ENCODE measurements at regions not wholly inside any gene's neighbourhood (a gene's known extent, or its start where the extent isn't known, plus 50 kb on each side); places are given as distances from the start of the nearest gene placed in this dataset.

DNA sequence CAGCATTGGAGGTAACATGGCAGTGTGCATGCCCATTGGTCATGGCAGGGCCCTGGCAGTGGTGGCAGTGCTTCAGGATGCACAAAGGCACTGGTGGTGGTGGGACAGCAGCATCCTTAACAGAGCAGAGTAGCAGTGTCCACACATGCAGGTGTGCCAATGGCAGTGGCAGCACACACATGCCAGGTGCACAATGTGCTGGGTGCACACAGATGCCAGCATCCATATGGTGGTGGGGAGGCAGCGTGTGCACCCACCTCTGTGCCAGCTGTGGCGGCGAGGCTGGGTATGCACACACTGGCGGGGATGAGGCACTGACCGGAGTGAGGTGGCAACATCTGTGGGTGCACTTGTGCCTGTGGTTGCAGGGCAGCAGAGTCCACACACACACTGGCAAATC lies 150.6 kb downstream of the SI start:
- in situ Hi-C loops (cut with MboI; ENCODE audit: low sequenced_read_pairs, unreplicated experiment): no loop called here
- TF ChIP-seq, protein P1, sequence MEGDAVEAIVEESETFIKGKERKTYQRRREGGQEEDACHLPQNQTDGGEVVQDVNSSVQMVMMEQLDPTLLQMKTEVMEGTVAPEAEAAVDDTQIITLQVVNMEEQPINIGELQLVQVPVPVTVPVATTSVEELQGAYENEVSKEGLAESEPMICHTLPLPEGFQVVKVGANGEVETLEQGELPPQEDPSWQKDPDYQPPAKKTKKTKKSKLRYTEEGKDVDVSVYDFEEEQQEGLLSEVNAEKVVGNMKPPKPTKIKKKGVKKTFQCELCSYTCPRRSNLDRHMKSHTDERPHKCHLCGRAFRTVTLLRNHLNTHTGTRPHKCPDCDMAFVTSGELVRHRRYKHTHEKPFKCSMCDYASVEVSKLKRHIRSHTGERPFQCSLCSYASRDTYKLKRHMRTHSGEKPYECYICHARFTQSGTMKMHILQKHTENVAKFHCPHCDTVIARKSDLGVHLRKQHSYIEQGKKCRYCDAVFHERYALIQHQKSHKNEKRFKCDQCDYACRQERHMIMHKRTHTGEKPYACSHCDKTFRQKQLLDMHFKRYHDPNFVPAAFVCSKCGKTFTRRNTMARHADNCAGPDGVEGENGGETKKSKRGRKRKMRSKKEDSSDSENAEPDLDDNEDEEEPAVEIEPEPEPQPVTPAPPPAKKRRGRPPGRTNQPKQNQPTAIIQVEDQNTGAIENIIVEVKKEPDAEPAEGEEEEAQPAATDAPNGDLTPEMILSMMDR (IDR thresholded peaks at IDR 0.05; ENCODE audit: borderline replicate concordance, control extremely low read depth, extremely low read depth, insufficient read depth, missing control alignments): no peak
- no peak for DNase-seq (ENCODE audit: low spot score)

DNA sequence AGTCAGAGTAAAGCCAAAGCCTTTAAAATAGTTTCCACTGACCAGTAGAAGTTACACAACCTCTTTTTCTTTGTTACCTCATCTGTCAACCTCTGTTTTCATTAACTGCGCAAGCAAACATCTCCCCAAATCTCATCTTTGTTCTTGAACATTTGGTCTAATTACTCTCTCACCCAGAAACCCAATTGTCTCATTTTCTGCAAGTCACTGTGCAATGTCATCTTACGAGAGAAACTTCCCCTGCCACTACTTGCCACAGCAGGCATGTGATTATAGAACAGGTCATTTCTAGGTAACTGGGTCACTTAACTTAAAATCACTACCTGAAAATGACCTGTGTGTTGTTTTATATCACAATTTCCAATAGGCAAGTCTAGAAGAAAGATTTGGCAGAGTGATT lies 159.4 kb downstream of the SI start:
- TF ChIP-seq, protein P1 (IDR thresholded peaks at IDR 0.05; ENCODE audit: borderline replicate concordance, control extremely low read depth, extremely low read depth, insufficient read depth, missing control alignments): no peak
- in situ Hi-C loops (cut with MboI; ENCODE audit: low sequenced_read_pairs, unreplicated experiment): no loop called here
- DNase-seq (ENCODE audit: low spot score): no peak

DNA sequence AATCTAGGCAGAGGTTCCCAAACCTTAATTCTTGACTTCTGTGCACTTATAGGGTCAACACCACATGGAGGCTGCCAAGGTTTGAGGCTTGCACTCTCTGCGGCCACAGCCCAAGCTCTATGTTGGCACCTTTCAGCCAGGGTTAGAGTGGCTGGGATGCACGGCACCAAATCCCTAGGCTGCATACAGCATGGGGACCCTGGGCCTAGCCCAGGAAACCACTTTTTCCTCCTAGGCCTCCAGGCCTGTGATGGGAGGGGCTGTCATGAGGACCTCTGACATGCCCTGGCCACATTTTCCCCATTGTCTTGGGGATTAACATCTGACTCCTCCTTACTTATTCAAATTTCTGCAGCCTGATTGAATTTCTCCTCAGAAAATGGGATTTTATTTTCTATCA lies 165.4 kb downstream of the SI start:
- no peak for DNase-seq (ENCODE audit: low spot score)
- in situ Hi-C loops (cut with MboI; ENCODE audit: low sequenced_read_pairs, unreplicated experiment): no loop called here
- TF ChIP-seq, protein P1 (IDR thresholded peaks at IDR 0.05; ENCODE audit: borderline replicate concordance, control extremely low read depth, extremely low read depth, insufficient read depth, missing control alignments): no peak

DNA sequence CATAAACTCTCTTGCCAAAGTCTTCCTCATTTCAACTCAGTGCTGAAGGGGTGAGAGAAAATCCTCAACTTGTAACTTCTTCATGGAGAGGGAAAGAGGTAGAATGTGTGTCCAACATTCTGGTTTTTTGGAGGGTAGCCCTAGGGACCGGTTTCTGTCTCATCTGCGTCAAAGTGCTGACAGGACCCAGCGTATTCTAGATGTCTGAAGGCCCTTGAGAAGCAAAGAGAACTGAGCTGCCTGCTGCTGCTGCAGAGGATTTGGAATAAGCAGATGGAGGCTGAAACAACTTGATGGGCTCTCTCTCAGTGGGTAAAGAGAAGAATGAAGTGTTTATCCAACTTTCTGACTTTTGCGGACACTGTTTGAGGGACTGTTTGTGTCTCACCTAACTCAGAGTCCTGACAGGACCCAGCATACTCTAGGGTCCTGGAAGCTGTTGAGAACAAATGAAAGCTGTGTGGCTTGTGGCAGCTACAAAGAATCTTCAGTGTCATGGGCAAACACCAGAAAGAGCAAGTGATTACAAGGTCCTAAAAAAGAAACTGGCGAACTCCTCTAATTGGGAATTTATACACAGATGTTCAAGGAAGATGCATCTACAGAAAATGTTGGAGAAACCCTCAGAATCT lies 174.4 kb downstream of the SI start:
- no peak for DNase-seq (ENCODE audit: low spot score)
- TF ChIP-seq, protein P1 (IDR thresholded peaks at IDR 0.05; ENCODE audit: borderline replicate concordance, control extremely low read depth, extremely low read depth, insufficient read depth, missing control alignments): no peak
- in situ Hi-C loops (cut with MboI; ENCODE audit: low sequenced_read_pairs, unreplicated experiment): no loop called here

DNA sequence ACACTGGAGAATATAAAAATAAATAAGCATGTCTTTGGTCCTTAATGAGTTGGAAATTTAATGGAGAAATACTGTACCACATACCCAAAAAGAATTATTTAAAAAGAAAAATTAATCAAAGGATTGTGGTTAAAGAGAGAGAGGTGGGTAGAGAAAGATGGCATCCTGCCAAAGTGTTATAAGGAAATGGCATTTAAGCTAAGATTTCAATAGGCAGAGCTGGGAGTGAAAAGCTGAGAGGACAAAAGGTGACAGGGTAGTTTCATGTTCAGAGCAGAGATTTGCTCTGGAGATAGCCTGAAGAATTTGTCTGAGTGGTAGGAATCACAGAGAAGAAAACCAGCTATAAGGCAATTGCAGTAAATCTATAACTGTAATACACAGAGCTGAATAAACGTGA lies 181.0 kb downstream of the SI start:
- TF ChIP-seq, protein P1 (IDR thresholded peaks at IDR 0.05; ENCODE audit: borderline replicate concordance, control extremely low read depth, extremely low read depth, insufficient read depth, missing control alignments): no peak
- in situ Hi-C loops (cut with MboI; ENCODE audit: low sequenced_read_pairs, unreplicated experiment): no loop called here
- DNase-seq (ENCODE audit: low spot score): no peak

DNA sequence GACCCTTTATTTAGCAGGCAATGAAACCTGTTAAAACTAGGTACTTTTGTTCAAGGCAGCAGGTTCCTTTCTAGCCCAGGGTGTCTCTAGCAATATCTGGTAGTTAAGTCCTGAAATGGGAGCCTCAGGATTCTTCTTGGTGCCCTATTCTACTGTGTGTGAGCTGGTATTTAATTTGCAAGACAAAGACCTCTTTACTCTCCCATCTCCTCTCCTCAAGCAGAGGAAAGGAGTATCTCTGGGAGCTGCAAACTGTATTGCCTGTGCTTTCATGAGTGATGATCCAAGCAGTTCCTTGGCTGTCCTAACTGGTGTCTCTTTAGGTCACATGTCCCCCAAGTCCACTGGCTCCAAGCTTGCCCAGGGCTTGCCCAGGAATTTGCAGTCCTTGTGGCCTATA lies 188.2 kb downstream of the SI start:
- in situ Hi-C loops (cut with MboI; ENCODE audit: low sequenced_read_pairs, unreplicated experiment): no loop called here
- DNase-seq (ENCODE audit: low spot score): no peak
- TF ChIP-seq, protein P1 (IDR thresholded peaks at IDR 0.05; ENCODE audit: borderline replicate concordance, control extremely low read depth, extremely low read depth, insufficient read depth, missing control alignments): no peak
